GM10266 (cell line): ENCODE measurements at regions not wholly inside any gene's neighbourhood (a gene's known extent, or its start where the extent isn't known, plus 50 kb on each side); places are given as distances from the start of the nearest gene placed in this dataset.
"Not testable (repeated sequence)": the region's sequence is repeated elsewhere in the genome, so short reads cannot be mapped to it uniquely, and the experiment has no call there.

ENCODE experiments used
- DNase-seq: peaks from one replicate; pipeline ENCODE4 v3.0.0; 2012; ENCODE audit errors: extremely low spot score
- TF ChIP-seq, protein P1 (sequence below): IDR thresholded peaks from 2 replicates; pipeline ENCODE4 v1.5.1; 2012; ENCODE audit warnings: mild to moderate bottlenecking, low read depth; ENCODE audit not compliant: control insufficient read depth, insufficient read depth; ENCODE audit errors: missing control alignments

DNA sequence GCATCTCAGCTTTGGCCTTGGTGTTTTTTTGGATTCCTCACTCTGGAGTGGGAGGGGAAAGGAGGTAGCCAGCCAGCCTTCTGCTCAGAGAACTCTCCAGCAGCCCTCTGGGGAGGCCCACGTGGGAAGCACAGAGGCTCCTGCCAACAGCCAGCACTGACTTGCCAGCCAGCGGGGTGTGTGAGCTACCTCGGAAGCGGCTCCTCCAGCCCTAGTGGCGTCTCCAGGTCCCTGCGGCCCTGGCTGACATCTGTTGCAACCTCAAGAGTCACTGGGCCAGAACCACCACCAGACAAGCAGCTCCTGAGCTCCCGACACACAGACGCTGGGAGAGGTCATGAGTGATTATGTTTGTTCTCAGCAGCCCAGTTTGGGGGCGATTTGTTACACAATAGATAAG is 180.2 kb upstream of the FZD8 start:
- DNase-seq, result no peak
- TF ChIP-seq, protein P1, sequence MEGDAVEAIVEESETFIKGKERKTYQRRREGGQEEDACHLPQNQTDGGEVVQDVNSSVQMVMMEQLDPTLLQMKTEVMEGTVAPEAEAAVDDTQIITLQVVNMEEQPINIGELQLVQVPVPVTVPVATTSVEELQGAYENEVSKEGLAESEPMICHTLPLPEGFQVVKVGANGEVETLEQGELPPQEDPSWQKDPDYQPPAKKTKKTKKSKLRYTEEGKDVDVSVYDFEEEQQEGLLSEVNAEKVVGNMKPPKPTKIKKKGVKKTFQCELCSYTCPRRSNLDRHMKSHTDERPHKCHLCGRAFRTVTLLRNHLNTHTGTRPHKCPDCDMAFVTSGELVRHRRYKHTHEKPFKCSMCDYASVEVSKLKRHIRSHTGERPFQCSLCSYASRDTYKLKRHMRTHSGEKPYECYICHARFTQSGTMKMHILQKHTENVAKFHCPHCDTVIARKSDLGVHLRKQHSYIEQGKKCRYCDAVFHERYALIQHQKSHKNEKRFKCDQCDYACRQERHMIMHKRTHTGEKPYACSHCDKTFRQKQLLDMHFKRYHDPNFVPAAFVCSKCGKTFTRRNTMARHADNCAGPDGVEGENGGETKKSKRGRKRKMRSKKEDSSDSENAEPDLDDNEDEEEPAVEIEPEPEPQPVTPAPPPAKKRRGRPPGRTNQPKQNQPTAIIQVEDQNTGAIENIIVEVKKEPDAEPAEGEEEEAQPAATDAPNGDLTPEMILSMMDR, result no peak

DNA sequence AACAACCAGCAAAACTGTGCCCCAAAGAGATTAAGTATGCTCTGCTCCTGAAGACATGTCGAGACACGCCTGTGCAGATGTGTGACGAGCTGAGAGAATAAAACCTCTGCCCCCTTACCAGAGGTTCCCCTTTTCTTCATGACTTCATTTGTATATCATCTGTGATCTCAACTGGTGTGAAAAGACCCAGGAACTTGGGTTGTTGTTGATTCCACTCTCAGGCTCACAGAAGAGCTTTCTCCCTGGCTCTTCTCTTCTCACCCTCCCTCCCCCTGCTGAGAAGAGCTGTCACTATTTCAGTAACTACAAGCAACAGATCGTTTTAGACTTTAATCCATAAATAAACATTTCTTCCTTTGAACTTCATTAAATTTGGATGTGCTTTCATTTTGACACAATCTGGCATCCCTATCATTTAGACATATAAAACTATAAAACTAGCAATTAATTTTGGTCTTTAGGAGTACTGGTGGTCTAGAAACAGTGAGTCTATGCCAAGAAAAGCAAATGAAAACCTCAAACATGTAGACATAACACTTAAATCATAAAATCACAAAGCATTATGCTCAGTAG is 179.3 kb upstream of the FZD8 start:
- DNase-seq, result no peak
- TF ChIP-seq, protein P1, result no peak

DNA sequence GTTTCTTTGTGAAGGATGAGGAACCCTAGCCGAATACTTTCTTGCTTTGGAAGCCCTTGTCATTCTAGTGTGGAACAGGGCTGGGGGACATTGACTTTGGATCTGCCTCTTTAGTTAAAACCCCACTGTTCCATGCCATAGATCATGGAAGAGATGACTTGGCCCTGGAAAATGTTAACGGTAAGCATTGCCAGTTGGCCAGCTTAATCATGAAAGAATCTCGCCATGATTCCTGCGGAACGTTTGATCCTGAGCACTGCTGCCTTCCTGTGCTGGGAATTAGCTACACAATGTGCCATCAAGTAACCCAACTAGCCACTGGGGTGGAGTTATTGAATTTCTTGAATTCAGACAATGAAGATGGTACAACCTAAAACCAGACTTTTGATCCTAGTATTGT is 177.6 kb upstream of the FZD8 start:
- TF ChIP-seq, protein P1, result no peak
- DNase-seq, result no peak

GRCh38 chr10:35819011-35819410 is 176.9 kb upstream of the FZD8 start:
- no peak for DNase-seq
- TF ChIP-seq, protein P1, result no peak

DNA sequence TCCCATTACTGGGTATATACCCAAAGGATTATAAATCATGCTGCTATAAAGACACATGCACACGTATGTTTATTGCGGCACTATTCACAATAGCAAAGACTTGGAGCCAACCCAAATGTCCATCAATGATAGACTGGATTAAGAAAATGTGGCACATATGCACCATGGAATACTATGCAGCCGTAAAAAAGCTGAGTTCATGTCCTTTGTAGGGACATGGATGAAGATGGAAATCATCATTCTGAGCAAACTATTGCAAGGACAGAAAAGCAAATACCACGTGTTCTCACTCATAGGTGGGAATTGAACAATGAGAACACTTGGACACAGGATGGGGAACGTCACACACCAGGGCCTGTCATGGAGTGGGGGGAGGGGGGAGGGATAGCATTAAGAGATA is 175.0 kb upstream of the FZD8 start:
- not testable (repeated sequence) for DNase-seq

GRCh38 chr10:35813219-35813618 is 171.1 kb upstream of the FZD8 start:
- DNase-seq, result no peak
- TF ChIP-seq, protein P1, result no peak

DNA sequence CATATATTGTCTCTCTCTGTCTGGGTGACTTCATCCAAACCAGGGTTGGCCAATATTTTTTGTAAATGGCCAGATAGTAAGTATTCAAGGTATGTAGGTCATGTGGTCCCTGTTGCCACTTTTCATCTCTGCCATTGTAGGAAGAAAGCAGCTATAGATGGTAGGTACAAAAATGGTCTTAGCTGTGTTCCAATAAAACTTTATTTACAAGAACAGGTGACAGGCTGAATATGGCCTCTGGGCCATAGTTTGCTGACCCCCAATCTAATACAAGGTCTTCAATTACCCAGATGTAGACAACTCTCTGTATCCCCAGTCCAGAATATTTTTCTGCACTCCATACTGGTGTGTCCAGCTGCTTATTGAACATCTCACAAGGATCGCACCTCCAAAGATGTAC is 166.2 kb upstream of the FZD8 start:
- TF ChIP-seq, protein P1, result no peak

DNA sequence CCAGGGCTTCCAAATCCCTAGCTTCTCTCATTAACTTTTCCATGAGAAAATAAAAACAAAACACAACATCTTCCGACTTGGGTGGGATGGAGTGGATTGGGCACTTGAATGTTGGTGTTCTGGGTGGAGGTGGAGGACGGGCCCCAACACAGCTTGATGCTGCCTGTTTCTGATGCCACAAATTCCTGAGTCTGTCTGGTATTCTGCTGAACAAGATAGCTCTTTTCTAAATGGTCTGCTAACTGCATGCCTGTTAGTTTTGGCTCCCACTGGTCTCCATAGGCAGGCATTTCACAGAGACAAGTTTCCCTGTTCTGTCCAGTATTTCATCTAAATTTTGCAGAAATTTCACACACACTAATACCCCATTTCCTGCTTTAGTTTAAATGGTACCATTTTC is 160.9 kb upstream of the FZD8 start:
- TF ChIP-seq, protein P1, result no peak
- DNase-seq, result no peak

More for the DNA sequence above, 166.2 kb upstream of the FZD8 start:
- no peak for DNase-seq
